ENCODE measurements at regions not wholly inside any gene's neighbourhood (a gene's known extent, or its start where the extent isn't known, plus 50 kb on each side); places are given as distances from the start of the nearest gene placed in this dataset.

DNA sequence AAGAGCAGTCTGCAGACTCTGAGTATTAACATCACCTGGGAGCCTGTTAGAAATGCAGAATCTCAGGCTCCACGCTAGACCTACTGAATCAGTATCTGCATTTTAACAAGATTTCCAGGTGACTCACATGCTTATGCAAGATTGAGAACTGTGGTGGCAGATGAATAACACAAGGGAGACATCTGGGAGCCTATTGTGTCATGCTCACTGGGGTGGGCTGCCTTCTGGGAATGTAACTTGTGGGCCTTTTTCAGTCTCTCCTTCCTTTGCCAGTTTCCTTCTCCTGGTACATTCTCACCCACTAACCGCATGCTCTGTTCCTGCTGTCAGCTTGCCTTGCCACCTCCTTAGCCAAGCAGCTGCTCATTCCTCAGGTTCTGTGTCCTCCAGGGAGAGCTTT is 176.6 kb upstream of the C9orf72 start:
- DNase-seq (ENCODE audit: low read depth in 2 of 2) = no peak

DNA sequence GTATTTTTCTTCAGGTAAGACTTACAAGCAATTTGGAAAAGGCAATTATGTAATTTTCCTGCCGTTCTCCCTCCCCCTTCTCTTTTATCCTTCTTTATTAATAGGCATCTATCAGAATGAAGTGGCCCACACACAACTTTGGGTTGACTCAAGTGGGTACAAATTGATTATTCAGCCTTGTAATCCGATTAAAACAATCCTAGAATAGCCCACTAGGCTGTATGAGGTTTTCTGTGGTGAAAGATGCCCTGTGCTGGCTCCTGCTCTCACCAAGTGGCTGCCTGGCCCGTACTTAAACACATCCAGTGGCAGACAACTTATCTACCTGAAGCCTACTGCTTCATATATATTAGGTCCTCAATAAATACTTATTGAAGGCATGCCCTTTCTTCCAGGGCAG is 177.3 kb upstream of the C9orf72 start:
- DNase-seq (ENCODE audit: low read depth in 2 of 2) = no peak

DNA sequence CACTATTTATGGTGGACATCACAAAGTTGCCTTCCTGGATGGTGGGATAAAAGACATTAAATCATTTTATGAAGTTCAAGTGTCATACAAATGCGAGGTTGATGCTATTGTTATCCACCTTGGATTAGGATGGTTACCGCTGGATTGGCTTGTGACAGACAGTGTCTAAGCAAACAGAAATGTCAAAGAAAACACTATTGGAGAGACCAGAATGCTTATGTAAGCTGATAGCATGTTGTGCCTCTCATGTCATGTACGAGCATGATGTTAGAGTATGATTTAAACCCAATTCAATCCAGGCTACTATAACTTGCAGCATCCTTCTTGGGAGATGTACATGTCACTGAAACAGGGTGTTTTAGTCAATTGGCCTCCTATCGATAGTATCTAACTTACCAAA is 178.8 kb upstream of the C9orf72 start:
- no peak for DNase-seq (ENCODE audit: low read depth in 2 of 2)

DNA sequence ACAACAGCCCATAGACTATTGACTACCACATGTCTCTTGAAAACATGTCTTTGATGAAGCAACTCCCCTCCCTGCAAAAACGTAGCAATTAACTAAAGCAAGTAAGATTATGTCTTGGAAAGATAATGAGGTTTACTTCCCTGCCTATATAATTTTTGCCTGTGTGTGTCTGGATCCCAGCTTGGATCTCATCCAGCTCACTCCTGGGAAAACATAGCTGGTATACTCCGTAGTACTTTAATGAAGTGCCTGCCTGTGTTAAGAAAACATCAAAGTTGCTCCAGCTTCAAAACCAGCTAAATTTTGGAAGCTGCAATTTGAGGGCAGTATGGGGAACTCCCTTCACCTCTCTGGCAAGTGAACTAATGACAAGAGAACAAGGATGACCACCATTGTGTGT is 182.6 kb upstream of the C9orf72 start:
- no peak for DNase-seq (ENCODE audit: low read depth in 2 of 2)

DNA sequence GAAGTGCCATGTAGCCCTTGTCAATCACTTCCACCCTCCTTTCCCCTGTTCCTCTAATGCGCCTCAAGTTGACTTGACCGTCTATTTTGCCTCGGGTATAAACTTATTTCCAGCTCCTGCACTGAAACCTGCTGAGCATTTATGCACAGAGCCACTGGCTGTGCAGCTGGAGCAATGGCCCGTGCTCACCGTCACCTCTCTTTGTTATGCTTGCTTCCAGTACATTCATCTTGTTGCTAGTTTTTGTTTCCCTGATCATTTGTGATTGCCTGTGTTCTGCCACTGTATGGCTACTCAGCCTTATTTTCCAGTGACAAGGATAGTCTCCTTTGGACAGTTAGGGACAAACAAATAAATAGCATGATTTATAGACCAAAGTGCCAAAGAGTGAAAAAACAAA is 183.1 kb upstream of the C9orf72 start:
- DNase-seq (ENCODE audit: low read depth in 2 of 2) = no peak

DNA sequence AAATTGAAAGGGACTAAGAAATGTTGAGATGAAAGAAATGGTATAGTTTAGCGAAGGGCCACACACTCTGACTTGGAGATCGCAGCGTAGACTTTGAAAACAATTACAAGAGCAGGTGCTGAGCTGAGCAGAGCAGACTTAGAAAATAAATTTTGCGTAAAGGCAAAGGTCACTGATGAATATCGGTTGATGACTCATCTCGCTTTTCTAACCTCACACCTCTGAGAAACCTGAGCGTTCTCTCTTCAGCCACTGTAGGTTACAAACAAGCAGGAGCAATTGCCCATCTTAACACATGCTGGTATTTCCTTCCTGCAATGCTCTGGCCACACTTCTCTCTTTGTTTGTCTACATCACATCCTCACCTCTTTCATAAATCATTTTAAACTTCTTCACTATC is 190.6 kb upstream of the C9orf72 start:
- no peak for DNase-seq (ENCODE audit: low read depth in 2 of 2)

DNA sequence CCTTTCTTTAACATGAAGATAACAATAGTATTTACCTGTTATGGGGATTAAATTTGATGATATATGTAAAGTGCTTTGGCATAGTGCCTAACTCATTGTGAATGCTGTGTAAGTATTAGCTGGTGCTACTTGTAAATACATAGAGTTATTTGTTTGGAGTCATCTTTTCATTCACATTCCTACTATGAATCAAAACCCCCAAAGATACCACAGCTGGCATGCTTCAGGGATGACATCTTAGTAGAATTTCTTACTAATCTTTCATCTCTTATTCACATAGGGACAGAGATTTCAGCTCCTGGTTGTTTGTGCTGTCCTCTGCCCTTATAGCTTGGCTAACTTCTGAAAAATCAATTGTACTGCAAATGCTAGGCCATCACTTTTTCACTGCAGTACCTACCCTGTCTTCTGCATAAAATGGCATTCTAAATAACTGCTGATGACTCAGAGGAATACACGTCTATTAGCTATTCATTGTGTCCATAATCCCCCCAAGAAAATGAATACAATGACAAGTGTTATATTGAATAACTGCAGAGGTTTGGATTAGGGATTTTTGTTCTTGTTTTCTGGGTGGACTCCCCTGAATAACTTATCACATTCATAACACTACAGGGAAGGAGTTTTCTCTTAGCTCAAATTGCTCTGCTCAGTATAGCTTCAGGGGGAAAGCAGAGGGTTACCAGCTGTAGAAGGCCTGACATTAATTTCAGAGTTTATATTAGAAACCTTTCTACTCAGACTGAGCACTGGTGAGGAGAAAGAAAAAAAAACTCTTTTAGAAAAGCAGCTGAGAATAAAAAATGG is 192.2 kb upstream of the C9orf72 start:
- DNase-seq (ENCODE audit: low read depth in 2 of 2) = no peak

DNA sequence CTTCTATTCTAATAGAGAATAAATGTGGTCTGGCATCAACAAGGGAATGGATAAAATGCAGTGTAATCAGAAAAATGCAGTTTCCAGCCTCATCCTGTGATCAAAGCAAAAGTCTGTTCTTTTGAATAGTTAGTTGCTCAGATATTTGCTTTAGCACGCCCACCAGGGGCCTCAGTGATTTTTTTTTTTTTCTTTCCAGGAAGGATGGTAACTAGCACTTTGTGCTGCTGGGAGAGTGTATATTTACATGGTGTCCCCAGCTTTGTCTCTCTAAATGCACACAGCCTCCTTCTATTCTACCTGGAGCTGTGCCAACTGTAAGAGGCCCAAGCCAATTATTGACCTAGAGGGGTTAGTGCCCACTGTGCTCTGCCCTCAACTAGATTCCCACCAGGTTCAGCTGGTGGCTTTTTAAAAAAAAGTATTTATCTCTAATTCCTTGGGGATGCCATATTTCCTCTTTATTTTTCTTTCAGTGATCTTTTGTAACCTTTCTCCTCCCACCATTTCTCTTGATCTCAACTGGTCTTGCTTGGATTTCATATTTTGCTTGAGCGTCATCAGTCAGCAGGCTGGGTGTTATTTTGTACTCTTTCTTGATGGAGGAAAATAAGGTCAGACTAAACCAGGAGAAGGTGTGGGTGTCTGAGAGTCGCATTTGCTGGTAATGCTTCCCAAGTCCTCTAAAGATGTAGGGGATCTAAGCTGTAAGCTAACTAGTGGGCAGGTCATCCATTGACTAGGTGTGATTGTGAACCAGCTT is 193.0 kb upstream of the C9orf72 start:
- DNase-seq (ENCODE audit: low read depth in 2 of 2) = no peak

DNA sequence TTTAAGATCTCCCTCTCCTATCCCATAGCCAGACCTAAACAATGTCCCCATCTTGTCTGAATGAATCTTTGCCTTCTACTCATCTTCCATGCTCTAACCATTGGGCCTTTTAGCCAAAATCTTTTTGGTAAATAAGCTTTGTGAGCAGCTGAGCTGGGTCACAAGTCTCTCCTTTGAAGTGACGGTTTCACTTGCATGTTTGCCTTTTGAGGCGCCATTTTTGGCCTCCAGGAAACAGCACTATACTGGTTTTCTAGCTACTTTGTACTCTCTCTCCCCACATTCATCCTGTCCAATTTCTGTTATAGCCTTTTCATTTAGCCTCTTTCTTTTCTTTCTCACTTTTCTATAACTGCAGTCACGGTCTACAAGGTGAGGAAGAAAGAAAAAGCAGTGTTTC is 195.5 kb upstream of the C9orf72 start:
- DNase-seq (ENCODE audit: low read depth in 2 of 2) = no peak

DNA sequence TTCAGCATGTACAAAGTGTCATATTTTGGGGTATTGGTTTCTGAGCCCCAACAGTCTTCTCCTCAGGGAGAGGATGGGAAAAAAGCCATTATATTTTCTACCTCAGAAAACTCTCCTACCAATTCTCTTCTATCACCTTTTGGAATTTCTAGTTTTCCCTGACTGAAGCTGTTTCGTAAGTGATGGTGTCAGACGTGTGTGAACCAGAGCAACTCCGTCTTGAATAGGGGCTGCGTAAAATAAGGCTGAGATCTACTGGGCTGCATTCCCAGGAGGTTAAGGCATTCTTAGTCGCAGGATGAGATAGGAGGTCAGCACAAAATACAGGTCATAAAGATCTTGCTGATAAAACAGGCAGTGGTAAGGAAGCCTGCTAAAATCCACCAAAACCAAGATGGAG is 197.3 kb upstream of the C9orf72 start:
- DNase-seq (ENCODE audit: low read depth in 2 of 2) = no peak

DNA sequence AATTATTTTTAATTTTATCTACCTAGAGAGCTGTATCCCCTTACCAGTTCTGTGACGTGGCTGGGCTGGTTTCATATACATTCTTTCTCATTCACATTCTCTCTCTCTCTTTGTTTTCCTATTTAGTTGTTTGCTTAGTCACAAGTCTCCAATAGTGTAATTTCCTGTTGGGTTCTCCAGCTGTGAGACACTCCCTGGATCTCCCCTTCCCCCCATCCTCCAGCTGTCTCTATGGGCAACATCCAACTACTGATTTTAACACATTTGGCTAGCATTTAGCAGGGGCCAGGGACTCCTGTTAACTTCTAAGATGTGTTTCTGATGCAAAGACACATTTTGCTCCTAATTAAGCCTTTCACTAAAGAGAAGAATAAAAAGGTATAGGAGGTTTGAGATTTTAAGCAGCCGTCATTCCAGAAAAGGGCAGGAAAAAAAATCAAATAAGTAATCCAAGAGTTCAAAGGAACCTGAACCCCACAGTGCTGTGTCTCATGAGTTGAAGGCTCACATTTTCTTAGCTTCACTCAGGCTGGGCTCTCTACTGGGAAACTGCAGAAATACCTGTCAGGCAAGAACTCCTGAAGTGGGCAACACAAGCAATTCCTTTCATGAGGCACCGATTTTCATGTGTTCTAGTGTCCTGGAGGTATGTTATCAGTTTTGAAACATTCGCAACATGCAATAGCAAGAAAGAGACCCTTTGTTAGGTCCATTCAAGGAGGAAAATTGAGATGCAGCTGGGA is 198.7 kb upstream of the C9orf72 start:
- DNase-seq (ENCODE audit: low read depth in 2 of 2) = no peak

DNA sequence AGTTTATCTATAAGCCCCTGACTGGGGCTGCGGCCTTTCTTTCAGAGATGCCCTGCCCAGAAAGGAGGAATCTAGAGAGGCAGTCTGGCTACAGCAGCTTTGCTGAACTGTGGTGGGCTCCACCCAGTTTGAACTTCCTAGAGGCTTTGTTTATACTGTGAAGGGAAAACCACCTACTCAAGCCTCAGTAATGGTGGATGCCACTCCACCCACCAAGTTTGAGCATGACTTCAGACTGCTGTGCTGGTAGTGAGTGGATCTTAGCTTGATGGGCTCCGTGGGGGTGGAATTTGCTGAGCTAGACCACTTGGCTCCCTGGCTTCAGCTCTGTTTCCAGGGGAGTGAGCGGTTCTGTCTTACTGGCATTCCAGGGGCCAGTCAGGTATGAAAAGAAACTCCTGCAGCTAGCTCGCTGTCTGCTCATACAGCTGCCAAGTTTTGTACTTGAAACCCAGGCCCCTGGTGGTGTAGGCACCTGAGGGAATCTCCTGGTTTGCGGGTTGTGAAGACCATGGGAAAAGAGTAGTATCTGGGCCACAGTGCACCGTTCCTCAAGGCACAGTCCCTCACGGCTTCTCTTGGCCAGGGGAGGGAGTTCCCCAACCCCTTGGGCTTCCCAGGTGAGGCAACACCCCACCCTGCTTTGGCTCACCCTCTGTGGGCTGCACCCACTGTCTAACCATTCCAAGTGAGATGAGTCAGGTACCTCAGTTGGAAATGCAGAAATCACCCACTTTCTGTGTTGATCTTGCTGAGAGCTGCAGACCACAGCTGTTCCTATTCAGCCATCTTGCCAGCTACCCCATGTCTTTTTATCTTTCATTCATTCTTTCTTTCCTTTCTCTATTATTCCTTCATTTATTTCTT is 211.8 kb upstream of the C9orf72 start:
- peak in 1 of 2 experiments; percentile 9 for DNase-seq (ENCODE audit: low read depth in 2 of 2)

DNA sequence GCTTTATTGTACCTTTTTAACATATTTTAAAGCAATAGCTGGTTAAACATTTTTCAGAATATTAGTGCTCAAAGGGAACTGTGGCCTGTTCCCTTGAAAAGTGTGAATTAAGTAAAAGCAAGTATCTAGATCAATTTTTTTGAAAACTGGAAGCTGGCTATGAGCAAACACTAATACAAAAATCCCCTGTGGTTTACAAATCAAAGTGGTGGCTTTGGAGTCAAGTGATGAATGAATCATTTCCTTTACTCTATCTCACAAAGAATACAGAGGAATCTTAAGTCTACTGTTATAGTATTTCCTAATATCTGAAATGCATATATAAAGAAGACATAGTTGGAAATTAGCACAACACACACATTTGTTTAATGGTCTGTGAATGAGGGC is 212.4 kb upstream of the C9orf72 start:
- no peak for DNase-seq (ENCODE audit: low read depth in 2 of 2)

DNA sequence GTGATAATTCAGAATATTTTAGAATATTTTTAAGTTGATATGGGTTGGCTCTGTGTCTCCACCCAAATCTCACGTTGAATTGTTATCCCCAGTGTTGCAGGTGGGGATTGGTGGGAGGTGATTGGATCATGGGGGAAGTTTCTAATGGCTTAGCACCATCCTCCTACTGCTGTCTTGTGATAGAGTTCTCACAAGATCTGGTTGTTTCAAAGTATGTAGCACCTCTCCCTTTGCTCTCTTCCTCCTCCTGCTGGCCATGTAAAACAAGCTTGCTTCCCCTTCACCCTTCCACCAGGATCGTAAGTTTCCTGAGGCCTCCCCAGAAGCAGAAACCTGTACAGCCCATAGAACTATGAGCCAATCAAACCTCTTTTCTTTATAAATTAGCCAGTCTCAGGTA is 214.6 kb upstream of the C9orf72 start:
- DNase-seq (ENCODE audit: low read depth in 2 of 2) = no peak

DNA sequence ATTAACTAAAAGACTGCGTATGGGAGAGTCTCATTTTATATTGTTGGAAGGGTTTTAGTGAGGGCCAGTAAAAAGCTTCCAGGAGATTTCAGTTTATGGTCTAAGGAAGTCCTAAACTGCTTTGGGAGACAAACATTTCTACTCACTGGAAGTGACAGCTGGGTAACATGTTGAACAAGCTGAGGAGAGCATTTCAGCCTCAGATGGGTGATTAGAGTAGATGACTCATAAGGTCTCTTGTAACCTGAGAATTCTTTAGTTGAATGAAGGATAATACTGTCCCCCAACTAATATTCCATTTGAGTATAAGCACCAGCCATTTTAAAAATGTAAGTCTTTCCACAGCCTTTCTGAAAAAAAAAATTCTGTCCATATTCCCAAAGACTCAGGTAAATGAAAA is 218.0 kb upstream of the C9orf72 start:
- no peak for DNase-seq (ENCODE audit: low read depth in 2 of 2)

DNA sequence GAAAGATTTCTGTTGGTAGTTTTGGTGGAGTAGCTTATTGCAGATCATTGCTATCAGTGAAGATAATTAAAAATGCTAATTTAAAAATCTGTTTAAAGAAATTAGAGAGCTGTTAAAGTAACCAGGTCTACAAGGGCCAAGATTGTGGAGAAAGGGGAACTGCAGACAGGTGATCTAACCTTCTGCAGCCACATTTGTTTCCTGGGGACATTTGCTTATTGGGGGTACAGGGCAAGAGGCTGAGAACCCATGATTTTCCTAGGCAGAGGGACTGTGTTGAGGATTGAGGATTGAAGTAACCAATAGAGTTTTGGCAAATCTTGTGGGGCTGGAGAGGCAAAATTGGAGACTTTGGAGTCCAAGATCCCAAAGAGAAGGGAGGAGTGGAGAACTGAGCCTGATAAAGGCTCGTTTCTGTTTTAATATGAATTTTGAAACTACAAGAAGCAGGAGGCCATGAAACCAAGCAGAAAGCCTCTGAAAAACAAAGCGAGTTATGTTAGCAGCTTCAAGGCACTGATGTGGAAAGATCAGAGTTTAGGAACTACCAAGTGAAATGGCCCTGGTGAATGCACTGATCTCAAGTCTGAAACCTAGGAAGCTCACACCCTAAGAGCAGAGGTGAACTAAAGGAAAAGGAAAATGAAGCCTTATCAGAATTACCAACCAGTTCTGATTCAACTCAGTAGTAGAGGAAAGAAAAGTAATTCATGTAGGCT is 219.8 kb upstream of the C9orf72 start:
- DNase-seq (ENCODE audit: low read depth in 2 of 2) = no peak

DNA sequence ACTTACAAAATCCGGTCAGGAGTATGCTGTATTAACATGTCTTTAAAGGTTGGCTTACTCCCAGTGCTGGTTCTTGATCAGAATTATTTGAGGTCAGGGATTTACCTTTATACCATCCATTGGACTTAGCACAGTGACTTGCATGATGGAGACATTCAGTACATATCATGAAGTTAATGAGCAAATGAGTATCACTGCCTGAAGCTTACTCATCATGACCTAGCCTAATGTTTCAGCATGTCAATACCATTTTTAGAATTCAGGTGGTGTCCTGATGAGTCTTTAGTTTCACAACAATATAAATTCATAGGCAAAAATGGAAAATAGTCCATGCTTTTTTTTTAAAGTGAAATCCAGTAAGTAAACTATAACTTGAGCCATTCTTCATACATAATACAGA is 226.0 kb upstream of the C9orf72 start:
- no peak for DNase-seq (ENCODE audit: low read depth in 2 of 2)

DNA sequence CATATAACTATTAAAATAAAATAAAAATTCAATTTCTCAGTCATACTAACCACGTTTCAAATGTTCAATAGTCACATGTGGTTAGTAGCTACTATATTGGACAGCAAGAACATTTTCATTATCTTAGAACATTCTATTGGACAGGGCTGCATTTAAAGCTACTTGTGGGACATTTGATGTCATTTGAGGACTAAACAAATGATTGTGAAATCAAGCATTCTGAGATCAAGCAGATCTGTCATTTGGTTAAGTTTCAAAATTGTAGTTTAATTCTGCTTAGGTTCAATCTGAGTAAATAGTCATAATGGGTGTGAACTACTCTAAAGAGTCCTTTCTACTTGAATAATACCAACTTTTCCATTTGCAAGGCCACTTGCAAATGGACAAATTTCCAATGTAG is 226.9 kb upstream of the C9orf72 start:
- no peak for DNase-seq (ENCODE audit: low read depth in 2 of 2)

DNA sequence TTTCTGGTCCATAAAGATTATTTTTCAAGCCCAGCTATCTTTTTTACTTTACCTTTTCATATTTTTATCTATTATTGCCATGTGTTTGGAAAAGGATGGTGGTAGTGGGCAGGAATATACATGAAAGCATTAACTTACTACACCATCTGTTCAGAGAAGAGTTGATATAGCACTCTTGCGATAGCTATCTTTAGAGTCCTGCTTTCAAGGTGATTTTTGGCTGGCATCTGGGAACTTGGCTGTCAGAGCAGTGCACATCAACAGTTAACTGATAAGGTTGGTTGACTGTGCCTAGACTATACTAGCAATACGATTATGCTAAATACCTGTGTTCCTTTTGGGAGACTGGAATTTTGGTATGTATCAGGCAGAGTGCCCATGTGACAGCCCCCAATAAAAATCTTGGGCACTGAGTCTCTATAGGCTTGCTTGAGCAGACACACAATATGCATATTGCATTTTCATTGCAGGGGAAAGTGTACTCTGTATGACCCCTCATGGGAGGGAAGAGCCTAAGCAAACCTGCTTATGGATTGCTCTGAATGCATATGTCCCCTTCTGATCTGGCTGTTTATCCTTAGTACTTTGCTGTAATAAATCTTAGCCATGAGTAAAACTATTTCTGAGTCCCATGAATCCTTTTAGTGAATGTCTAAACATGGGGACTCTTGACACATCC is 227.6 kb upstream of the C9orf72 start:
- no peak for DNase-seq (ENCODE audit: low read depth in 2 of 2)

DNA sequence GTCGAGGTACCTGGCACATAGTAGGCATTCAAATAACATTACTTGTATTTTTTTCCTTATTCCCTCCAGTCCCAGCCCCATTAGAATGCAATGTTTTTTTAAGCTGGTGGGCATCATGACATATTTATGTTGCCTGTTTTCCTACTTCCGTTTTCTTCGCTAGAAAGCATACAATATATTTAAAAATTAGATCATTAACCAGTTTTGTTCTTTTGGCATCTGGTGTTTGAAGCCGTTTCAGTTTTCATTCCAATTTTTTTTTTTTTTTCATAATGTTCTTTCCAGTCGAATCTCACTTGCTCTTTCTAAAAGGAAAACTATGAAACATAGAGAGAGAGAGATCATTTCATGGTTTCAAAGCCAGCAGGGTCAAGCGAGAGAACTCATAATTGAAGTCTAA is 228.3 kb upstream of the C9orf72 start:
- no peak for DNase-seq (ENCODE audit: low read depth in 2 of 2)

DNA sequence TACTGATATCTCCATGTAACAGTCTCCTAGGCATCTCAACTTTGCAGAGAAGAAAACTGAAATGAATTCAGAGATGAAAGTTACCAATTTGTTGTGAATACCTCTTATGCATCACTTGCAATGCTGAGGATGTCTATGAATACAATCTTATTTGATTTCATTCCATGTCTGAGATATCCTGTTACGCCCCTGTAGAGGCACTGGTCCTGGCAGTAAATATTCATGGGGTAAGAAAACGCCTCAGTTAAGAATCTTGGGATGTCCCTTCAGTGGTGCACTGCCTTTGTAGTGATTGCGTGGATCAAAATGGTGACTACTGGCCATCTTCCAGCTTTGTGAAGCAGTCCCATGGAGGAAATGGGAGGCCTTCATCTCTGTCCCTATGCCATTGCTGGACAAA is 229.1 kb upstream of the C9orf72 start:
- no peak for DNase-seq (ENCODE audit: low read depth in 2 of 2)

Data from stimulated activated CD4-positive, alpha-beta T cell treated with anti-CD3 and anti-CD28 coated beads, Interleukin-12 subunit alpha, Interleukin-12 subunit beta, amount 100 ng/mL, for 24 hours (primary cell).